GM12892 (cell line): ENCODE measurements at regions not wholly inside any gene's neighbourhood (a gene's known extent, or its start where the extent isn't known, plus 50 kb on each side); places are given as distances from the start of the nearest gene placed in this dataset.

Experiments used
- POLR2A ChIP-seq: IDR thresholded peaks from 2 replicates; pipeline ENCODE4 v1.6.1; 2011; ENCODE audit warnings: low read depth, low read length, control low read depth
- POLR2AphosphoS5 ChIP-seq: IDR thresholded peaks from 2 replicates; pipeline ENCODE4 v1.6.1; 2011; ENCODE audit warnings: low read depth, low read length, control low read depth
- TAF1 ChIP-seq: IDR thresholded peaks from 2 replicates; pipeline ENCODE4 v1.6.1; 2011; ENCODE audit warnings: low read depth, mild to moderate bottlenecking, control low read depth, low read length, borderline replicate concordance

DNA sequence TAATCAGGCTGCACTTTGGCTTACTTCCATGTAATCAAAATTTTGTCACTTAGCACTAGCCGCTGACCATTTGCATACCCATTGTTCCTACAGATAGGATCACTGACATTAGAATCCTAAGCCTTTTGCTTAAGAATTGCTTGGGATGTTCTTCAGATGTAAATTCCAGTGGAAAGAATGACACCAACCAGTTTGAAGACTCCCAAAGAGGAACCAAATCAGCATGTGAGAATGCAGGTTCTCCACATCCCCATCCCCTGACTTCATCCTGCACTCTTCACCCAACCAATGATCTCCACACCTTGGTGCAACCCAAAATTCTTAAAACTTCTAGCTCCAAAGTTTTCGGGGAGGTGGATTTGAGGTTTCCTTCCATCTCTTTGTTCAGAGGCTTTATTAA, 345.6 kb downstream of the GPAM start:
- no peak for TF ChIP-seq POLR2A
- no peak for TF ChIP-seq TAF1
- no peak for TF ChIP-seq POLR2AphosphoS5
